Medulla oblongata (tissue), 1 donor: ENCODE measurements at regions not wholly inside any gene's neighbourhood (a gene's known extent, or its start where the extent isn't known, plus 50 kb on each side); places are given as distances from the start of the nearest gene placed in this dataset.
"Not testable (repeated sequence)": the region's sequence is repeated elsewhere in the genome, so short reads cannot be mapped to it uniquely, and the experiment has no call there.

Experiments used
- DNase-seq: peaks from one replicate; pipeline ENCODE4 v3.0.0-alpha.2; 2015; ENCODE audit errors: extremely low spot score

GRCh38 chr2:188645986-188646385 lies 328.2 kb upstream of the COL3A1 start:
- no peak for DNase-seq

- DNase-seq = no peak
Observed at GRCh38 chr2:188647430-188648070, 326.6 kb upstream of the COL3A1 start.

GRCh38 chr2:188659656-188660406 lies 314.3 kb upstream of the COL3A1 start:
- DNase-seq = no peak

GRCh38 chr2:188663301-188663700 lies 310.9 kb upstream of the COL3A1 start:
- DNase-seq = no peak

- no peak for DNase-seq
Observed at GRCh38 chr2:188664416-188664815, 309.8 kb upstream of the COL3A1 start.

- no peak for DNase-seq
Observed at GRCh38 chr2:188664951-188665595, 309.1 kb upstream of the COL3A1 start.

GRCh38 chr2:188665727-188666304 lies 308.4 kb upstream of the COL3A1 start:
- DNase-seq = no peak

- no peak for DNase-seq
Observed at GRCh38 chr2:188666503-188666902, 307.7 kb upstream of the COL3A1 start.

GRCh38 chr2:188668017-188668680 lies 306.0 kb upstream of the COL3A1 start:
- no peak for DNase-seq

- DNase-seq = no peak
Observed at GRCh38 chr2:188675391-188676009, 298.7 kb upstream of the COL3A1 start.

- DNase-seq = no peak
Observed at GRCh38 chr2:188676010-188676400, 298.2 kb upstream of the COL3A1 start.

- no peak for DNase-seq
Observed at GRCh38 chr2:188677142-188677541, 297.0 kb upstream of the COL3A1 start.

- no peak for DNase-seq
Observed at GRCh38 chr2:188678882-188679281, 295.3 kb upstream of the COL3A1 start.

- no peak for DNase-seq
Observed at GRCh38 chr2:188682838-188683237, 291.3 kb upstream of the COL3A1 start.

- DNase-seq = no peak
Observed at GRCh38 chr2:188684795-188685194, 289.4 kb upstream of the COL3A1 start.

- DNase-seq = no peak
Observed at GRCh38 chr2:188693111-188693510, 281.1 kb upstream of the COL3A1 start.

GRCh38 chr2:188693771-188694170 lies 280.4 kb upstream of the COL3A1 start:
- no peak for DNase-seq

GRCh38 chr2:188695953-188696352 lies 278.2 kb upstream of the COL3A1 start:
- DNase-seq = no peak

GRCh38 chr2:188698151-188698550 lies 276.0 kb upstream of the COL3A1 start:
- not testable (repeated sequence) for DNase-seq

- DNase-seq = no peak
Observed at GRCh38 chr2:188701836-188702235, 272.3 kb upstream of the COL3A1 start.

- DNase-seq = no peak
Observed at GRCh38 chr2:188705191-188705590, 269.0 kb upstream of the COL3A1 start.

GRCh38 chr2:188713961-188714360 lies 260.2 kb upstream of the COL3A1 start:
- DNase-seq = no peak
